Esophagus squamous epithelium (tissue), 5 donors: ENCODE measurements at regions not wholly inside any gene's neighbourhood (a gene's known extent, or its start where the extent isn't known, plus 50 kb on each side); places are given as distances from the start of the nearest gene placed in this dataset.
A peak's percentile ranks its signal among the peaks of the same experiment; 100 is the strongest.
"Not testable (repeated sequence)": the region's sequence is repeated elsewhere in the genome, so short reads cannot be mapped to it uniquely, and the experiment has no call there.

Source experiments
- DNase-seq: peaks from one replicate; lab custom pipeline; 2025; lab: John Stamatoyannopoulos, UW
- H3K27ac ChIP-seq, 4 donors: fragments of 200-600 bp; sonication (generic); one replicate each; pipeline ENCODE4 v1.5.1; 2016 to 2019; ENCODE audit warnings: mild to moderate bottlenecking in 1 of 4
- H3K27me3 ChIP-seq, 4 donors: fragments of 200-600 bp; sonication (generic); 1 replicate in 3 of 4; 2 replicates in 1 of 4; pipeline versions ENCODE4 v1.5.1 to v1.6.0; 2017 to 2021; ENCODE audit warnings: antibody characterized with exemption in 1 of 4
- H3K36me3 ChIP-seq, 3 donors: fragments of 200-600 bp; sonication (generic); one replicate each; pipeline ENCODE4 v1.5.1; 2016 to 2019
- H3K4me1 ChIP-seq, 3 donors: fragments of 200-600 bp; sonication (generic); one replicate each; pipeline ENCODE4 v1.5.1; 2017 to 2019
- H3K4me3 ChIP-seq, 4 donors: fragments of 200-600 bp; sonication (generic); 1 replicate in 3 of 4; 2 replicates in 1 of 4; pipeline ENCODE4 v1.5.1; 2016 to 2019; ENCODE audit warnings: mild to moderate bottlenecking in 2 of 4, moderate library complexity in 1 of 4
- H3K9me3 ChIP-seq, 3 donors: fragments of 200-600 bp; sonication (generic); one replicate each; pipeline ENCODE4 v1.5.1; 2016 to 2019
- POLR2A ChIP-seq, 4 donors: fragments of 450-650 bp; IDR thresholded peaks; one replicate each; pipeline ENCODE4 v1.6.1; 2017; ENCODE audit warnings: antibody characterized with exemption in 4 of 4, mild to moderate bottlenecking in 4 of 4, moderate library complexity in 3 of 4
- WGBS, 2 donors: methylation state at CpG; one replicate each; pipeline ENCODE4 v1.1.5; 2018; 5-methylcytosine and 5-hydroxymethylcytosine counted together
- intact Hi-C: fragments of 100-400 bp; cut with DNase I; formaldehyde crosslinking; loops from one replicate; pipeline ENCODE4 v1.15.0; 2022
- TF ChIP-seq, protein P1 (sequence below), 6 experiments: fragments of 450-650 bp in 4 of 6; fragments of 200-600 bp in 2 of 6; sonication (generic) in 2 of 6; IDR thresholded peaks; one replicate each; pipeline ENCODE4 v1.5.1; 2016 to 2019; ENCODE audit warnings: antibody characterized with exemption in 6 of 6, mild to moderate bottlenecking in 4 of 6, moderate library complexity in 4 of 6
- donor health status: DM: yes; HTN: yes; CAD: no.

DNA sequence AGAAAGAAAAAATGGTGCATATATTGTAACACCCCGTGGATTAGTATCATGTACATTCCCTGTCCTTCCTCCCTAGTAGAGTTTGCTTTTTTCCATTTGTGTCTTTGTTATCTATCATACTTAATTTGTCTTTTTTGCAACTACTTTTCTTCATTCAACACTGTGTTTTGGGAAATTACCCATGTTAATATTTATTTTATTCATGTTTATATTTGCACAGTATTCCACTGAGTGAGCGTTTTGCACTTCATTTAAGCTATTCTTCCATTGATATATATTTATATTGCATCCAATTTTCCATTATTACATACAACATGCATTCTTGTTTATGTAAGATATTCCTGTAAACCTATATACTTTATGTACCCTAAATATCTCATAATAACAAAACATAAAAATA lies 57.6 kb upstream of the FAM171A1 start:
- Histone ChIP-seq H3K9me3 (no peaks in the 10 kb centered on the region), H3K4me3 (no peak overlapping the region), H3K36me3 (no peaks in the 10 kb centered on the region), H3K27ac (no peak overlapping the region), H3K4me1 (no peaks in the 10 kb centered on the region), H3K27me3 (no peaks in the 10 kb centered on the region)
- DNase-seq, result no peak
- WGBS, 2 donors, result 38 to 47% methylated on average over 2 of the region's 2 CpGs
- intact Hi-C loops, result loop anchor here (10.0 kb wide), 1 partner anchor 316 kb away; no protein-coding TSS in a partner anchor
- TF ChIP-seq, protein P1, sequence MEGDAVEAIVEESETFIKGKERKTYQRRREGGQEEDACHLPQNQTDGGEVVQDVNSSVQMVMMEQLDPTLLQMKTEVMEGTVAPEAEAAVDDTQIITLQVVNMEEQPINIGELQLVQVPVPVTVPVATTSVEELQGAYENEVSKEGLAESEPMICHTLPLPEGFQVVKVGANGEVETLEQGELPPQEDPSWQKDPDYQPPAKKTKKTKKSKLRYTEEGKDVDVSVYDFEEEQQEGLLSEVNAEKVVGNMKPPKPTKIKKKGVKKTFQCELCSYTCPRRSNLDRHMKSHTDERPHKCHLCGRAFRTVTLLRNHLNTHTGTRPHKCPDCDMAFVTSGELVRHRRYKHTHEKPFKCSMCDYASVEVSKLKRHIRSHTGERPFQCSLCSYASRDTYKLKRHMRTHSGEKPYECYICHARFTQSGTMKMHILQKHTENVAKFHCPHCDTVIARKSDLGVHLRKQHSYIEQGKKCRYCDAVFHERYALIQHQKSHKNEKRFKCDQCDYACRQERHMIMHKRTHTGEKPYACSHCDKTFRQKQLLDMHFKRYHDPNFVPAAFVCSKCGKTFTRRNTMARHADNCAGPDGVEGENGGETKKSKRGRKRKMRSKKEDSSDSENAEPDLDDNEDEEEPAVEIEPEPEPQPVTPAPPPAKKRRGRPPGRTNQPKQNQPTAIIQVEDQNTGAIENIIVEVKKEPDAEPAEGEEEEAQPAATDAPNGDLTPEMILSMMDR (IDR thresholded peaks at IDR 0.05), result no peak
- TF ChIP-seq POLR2A (IDR thresholded peaks at IDR 0.05), result no peak

DNA sequence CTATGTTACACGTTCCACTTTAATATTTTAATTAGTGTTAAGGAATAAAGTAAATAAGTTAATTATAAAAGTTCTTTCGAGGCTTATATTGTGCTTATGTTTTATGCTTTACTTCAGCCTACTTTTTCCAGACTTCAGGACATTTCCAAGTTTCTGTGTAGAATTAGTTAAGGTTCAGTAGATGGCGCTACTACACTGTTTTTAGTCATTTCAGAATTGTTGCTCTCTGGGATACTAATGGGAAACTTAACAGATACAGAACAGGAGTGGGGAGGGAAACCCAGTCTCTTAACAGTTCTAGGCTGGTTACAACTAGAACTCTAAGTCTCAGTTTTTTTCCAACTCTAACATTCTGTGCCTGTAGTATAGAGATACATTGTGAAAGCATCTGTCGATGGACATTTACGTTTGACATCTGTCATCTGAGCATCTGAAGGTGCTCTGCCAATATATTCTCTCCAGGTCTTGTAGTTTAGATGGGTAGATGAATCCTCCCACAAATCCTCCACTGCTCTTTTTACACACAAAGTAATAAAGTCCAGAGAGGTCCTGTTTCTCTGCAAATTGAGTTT lies 56.8 kb upstream of the FAM171A1 start:
- Histone ChIP-seq H3K4me3 (no peak overlapping the region), H3K4me1 (no peaks in the 10 kb centered on the region), H3K9me3 (no peaks in the 10 kb centered on the region), H3K36me3 (no peaks in the 10 kb centered on the region), H3K27ac (no peak overlapping the region), H3K27me3 (no peaks in the 10 kb centered on the region)
- TF ChIP-seq POLR2A (IDR thresholded peaks at IDR 0.05), result no peak
- TF ChIP-seq, protein P1 (IDR thresholded peaks at IDR 0.05), result peak in 4 of 6 experiments; percentile 23 to 45 (median 36)
- intact Hi-C loops, result loop anchor here (10.0 kb wide), 1 partner anchor 317 kb away; no protein-coding TSS in a partner anchor
- DNase-seq, result no peak
- 32 to 41% methylated on average over 5 of the region's 5 CpGs for WGBS, 2 donors

DNA sequence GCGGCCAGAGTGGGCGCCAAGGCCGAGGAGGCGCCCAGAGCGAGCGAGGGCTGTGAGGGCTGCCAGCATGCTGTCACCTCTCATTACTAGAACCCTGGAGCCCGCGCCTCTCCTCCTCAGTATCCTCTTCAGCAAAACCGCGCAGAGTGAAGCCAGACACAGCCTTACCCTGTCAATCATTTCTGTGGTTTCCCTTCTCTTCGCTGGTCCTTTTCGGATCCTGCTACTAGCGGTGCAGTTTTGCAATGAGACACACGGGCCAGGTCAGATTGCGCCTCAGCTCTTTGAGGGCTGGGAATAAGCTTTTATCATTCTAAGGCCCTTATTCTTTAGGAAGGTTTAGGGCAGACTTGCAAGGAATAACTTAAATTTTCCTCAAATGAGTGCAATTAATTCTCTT lies 55.5 kb upstream of the FAM171A1 start:
- TF ChIP-seq, protein P1 (IDR thresholded peaks at IDR 0.05), result no peak
- no peak for TF ChIP-seq POLR2A (IDR thresholded peaks at IDR 0.05)
- Histone ChIP-seq H3K27ac (no peak overlapping the region), H3K9me3 (no peaks in the 10 kb centered on the region), H3K4me3 (no peak overlapping the region), H3K36me3 (no peaks in the 10 kb centered on the region), H3K27me3 (no peaks in the 10 kb centered on the region), H3K4me1 (no peaks in the 10 kb centered on the region)
- no peak for DNase-seq
- intact Hi-C loops, result loop anchor here (10.0 kb wide), 1 partner anchor 318 kb away; no protein-coding TSS in a partner anchor
- WGBS, 2 donors, result 74 to 88% methylated on average over 5 to 9 of the region's 15 CpGs

DNA sequence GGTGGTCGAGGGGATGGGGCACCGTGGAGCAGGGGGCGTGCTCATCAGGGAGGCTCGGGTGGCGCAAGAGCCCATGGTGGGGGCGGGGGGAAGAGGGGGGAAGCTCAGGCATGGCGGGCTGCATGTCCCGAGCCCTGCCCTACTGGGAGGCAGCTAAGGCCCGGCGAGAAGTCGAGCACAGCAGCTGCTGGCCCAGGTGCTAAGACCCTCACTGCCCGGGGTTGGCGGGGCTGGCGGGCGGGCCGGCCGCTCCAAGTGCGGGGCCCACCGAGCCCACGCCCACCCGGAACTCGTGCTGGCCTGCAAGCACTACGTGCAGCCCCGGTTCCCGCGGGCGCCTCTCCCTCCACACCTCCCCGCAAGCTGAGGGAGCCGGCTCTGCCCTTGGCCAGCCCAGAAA lies 55.0 kb upstream of the FAM171A1 start:
- Histone ChIP-seq H3K36me3 (no peaks in the 10 kb centered on the region), H3K27ac (no peak overlapping the region), H3K27me3 (no peaks in the 10 kb centered on the region), H3K4me1 (no peaks in the 10 kb centered on the region), H3K4me3 (no peak overlapping the region), H3K9me3 (no peaks in the 10 kb centered on the region)
- TF ChIP-seq POLR2A (IDR thresholded peaks at IDR 0.05), result no peak
- TF ChIP-seq, protein P1 (IDR thresholded peaks at IDR 0.05), result no peak
- WGBS, 2 donors, result no CpG with 5 or more reads among the region's 29 CpGs
- intact Hi-C loops, result loop anchor here (10.0 kb wide), 1 partner anchor 319 kb away; no protein-coding TSS in a partner anchor
- no peak for DNase-seq

DNA sequence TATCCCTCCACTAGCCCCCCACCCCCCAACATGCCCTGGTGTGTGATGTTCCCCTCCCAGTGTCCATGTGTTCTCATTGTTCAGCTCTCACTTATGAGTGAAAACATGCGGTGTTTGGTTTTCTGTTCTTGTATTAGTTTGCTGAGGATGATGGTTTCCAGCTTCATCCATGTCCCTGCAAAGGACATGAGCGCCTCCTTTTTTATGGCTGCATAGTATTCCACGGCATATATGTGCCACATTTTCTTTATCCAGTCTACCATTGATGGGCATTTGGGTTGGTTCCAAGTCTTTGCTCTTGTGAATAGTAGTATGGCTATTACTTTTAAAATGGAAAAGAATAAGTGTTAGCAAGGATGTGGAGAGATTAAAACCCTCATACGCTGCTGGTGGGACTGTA lies 50.8 kb upstream of the FAM171A1 start:
- H3K27me3 ChIP-seq, H3K36me3 ChIP-seq, H3K27ac ChIP-seq, H3K4me1 ChIP-seq, H3K4me3 ChIP-seq, DNase-seq, H3K9me3 ChIP-seq: not testable (repeated sequence)
- 84 to 92% methylated on average over 3 to 4 of the region's 4 CpGs for WGBS, 2 donors
- intact Hi-C loops, result loop anchor here (10.0 kb wide), 1 partner anchor 323 kb away; no protein-coding TSS in a partner anchor
